ENCODE measurements at regions not wholly inside any gene's neighbourhood (a gene's known extent, or its start where the extent isn't known, plus 50 kb on each side); places are given as distances from the start of the nearest gene placed in this dataset.

- TF ChIP-seq POLR2AphosphoS5 (IDR thresholded peaks at IDR 0.05) (no peak), CTCF (IDR thresholded peaks at IDR 0.05) (no peak), POLR2A (IDR thresholded peaks at IDR 0.05) (no peak), EP300 (IDR thresholded peaks at IDR 0.05) (no peak)
Measured at GRCh38 chr13:70634893-70635292, 526.6 kb upstream of the KLHL1 start.

Measured in sigmoid colon (tissue), 4 donors.